GM18870 (cell line): ENCODE measurements at regions not wholly inside any gene's neighbourhood (a gene's known extent, or its start where the extent isn't known, plus 50 kb on each side); places are given as distances from the start of the nearest gene placed in this dataset.
"Not testable (repeated sequence)": the region's sequence is repeated elsewhere in the genome, so short reads cannot be mapped to it uniquely, and the experiment has no call there.

ENCODE experiments used
- ATAC-seq: cut with Tn5 transposase; IDR thresholded peaks from one replicate; pipeline ENCODE4 v1.9.1; 2021; ENCODE audit warnings: moderate library complexity; ENCODE audit not compliant: unreplicated experiment

DNA sequence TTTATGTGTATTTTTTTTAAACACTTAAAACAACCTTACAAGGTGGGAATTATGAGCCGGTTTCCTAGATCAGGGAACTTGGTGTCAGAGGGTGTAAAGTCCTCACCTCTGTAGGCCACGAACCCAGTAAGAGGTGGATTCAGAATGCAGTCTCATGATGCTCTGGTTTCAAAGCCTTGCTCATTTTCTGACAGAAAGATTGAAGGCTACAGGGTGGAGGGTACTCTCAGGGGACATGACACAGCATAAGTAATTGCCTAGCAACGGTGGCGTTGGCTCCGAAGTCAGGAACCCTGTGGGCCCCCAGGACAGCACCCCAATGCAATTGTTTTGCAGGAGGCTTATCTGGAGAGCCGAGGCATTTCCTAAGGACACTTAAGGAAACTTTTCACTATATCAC is 794.7 kb downstream of the EFNB2 start:
- no peak for ATAC-seq

GRCh38 chr13:105737688-105738087 is 797.8 kb downstream of the EFNB2 start:
- ATAC-seq: no peak

GRCh38 chr13:105735281-105735680 is 800.2 kb downstream of the EFNB2 start:
- no peak for ATAC-seq

DNA sequence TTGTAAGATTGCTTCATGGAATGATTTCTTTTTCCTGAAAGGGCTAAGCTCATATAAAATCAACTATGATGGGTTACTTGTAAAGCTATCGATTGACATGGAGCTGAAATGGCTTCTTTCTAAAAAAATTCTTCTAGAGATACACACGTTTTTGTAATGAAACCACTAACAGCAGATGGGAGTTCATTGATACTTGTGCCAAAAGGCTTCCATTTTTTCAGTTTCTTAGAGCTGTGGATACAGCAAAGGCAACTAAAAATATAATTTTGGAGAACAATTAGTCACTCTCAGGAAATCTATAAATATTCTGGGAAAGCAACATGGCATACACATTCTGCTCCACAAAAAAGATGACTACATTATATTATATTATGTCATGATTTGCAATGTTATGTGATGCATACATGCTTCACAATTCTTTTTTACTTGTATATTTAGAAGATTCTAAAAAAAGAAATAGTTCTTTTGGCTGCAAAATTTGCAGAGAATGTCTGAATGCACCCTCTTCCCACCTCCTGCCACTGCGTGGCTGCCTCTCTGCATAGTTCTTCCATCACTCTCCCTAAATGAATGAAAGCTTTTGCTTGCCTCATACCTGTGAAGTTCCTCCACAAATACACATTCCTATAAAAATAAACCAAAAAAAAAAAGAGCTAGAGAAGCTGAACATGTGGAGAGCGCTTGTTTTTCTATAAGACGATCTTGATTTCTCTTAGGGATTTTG is 802.5 kb downstream of the EFNB2 start:
- ATAC-seq: no peak

- no peak for ATAC-seq
Measured at GRCh38 chr13:105725887-105726286, 809.6 kb downstream of the EFNB2 start.

GRCh38 chr13:105721016-105721415 is 814.4 kb downstream of the EFNB2 start:
- no peak for ATAC-seq

- ATAC-seq: no peak
Measured at GRCh38 chr13:105719859-105720258, 815.6 kb downstream of the EFNB2 start.

- ATAC-seq: no peak
Measured at GRCh38 chr13:105709181-105709580, 826.3 kb downstream of the EFNB2 start.

- ATAC-seq: no peak
Measured at GRCh38 chr13:105703843-105704242, 831.6 kb downstream of the EFNB2 start.

GRCh38 chr13:105702441-105702840 is 833.0 kb downstream of the EFNB2 start:
- no peak for ATAC-seq

DNA sequence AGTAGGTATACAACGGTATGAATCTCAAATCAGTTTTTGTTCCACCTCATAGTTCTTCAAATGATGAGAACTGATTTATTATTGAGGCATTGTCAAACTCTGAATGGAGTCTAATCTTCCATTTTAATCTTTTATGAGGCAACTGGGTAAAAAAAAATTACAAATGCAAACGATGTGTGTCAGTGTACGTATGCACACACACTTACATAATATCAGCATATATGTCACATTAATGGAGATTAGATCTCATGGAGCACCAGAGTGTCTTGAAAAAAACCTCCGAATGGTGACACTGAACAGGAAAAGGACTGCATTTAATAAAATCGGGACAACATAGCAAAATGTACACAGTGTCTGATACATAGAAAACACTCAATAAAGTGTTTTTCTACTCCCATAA is 842.7 kb downstream of the EFNB2 start:
- ATAC-seq: no peak

- ATAC-seq: no peak
Measured at GRCh38 chr13:105684216-105684615, 851.2 kb downstream of the EFNB2 start.

DNA sequence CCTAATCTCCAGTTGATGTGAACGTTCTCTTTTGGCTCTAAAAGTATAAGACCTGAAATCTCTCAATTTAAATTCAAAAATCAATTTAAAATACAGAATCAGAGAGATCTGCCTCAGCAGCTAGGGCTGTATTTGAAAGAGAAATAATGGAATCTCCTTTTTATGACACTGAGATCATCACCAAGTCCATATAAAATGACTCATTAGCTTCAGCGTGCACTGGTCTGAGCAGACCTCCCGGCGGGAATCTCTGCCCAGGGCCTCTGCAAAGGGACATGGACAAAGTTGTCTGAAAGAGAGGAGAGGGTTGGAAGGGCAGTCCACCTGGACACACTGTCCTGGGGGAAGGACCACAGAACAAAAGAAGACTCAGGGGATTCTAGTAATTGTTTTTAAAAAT is 855.6 kb downstream of the EFNB2 start:
- ATAC-seq: no peak

DNA sequence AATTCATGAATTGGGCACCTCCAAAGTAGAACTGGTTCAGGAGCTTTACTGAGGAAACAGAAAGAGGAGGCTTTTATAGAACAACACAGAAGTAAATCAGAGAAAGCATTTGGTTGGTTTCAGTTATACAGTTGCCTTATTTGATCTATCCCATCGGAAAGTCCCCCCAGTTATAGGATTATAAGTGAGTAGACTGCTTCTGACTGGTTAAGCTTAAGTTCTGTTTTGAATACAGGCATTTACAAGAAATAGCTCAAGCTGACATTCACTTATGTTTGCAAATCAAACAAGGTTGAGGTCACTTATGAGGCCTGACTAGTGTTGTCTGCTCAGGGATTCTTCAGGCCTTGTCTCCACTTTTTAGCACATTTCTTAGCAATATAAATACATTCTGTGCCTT is 857.4 kb downstream of the EFNB2 start:
- ATAC-seq: peak; percentile 61

DNA sequence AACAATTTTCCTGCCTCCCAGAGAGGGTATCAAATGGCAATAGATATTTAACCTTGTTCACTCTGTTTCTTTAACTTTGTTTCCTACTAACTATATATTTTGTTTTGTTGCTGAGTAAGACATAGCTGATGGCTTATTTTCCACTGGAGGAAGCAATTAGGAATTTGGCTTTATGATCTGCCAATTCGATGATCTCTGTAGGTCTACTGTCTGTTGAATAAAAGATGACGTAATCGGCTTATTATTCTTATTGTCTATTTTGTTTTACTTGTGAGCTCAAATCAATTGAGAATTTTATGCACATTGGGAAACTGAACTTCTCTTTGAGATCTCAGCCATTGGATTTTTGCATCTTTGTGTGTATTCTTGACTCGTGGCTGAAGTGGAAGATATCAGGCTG is 862.6 kb downstream of the EFNB2 start:
- ATAC-seq: no peak

- not testable (repeated sequence) for ATAC-seq
Measured at GRCh38 chr13:105671131-105671530, 864.3 kb downstream of the EFNB2 start.

GRCh38 chr13:105670179-105670990 is 865.1 kb downstream of the EFNB2 start:
- ATAC-seq: no peak

- no peak for ATAC-seq
Measured at GRCh38 chr13:105665284-105665683, 870.2 kb downstream of the EFNB2 start.

GRCh38 chr13:105663182-105663581 is 872.3 kb downstream of the EFNB2 start:
- no peak for ATAC-seq

- no peak for ATAC-seq
Measured at GRCh38 chr13:105660561-105660960, 874.9 kb downstream of the EFNB2 start.

GRCh38 chr13:105658431-105658830 is 877.0 kb downstream of the EFNB2 start:
- no peak for ATAC-seq

DNA sequence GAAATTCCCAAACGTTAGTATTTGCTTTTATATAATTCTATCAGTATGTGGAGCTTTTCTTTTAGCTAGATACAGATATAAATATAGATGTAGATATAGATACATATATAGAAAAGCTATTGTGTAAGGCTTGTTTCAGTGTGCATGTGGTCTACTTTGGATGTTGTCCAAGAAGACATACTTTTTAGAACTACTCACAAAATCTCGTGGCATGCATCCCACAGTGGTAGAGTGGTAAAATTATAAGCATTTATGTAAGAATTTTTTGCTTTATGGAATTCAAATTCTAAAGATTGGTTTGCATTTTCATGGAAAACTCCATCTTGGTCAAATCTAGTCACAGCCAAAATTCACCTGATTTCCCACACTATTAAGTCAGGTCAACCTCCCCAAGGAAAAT is 880.4 kb downstream of the EFNB2 start:
- no peak for ATAC-seq
